HCT116 (cell line): ENCODE measurements at regions not wholly inside any gene's neighbourhood (a gene's known extent, or its start where the extent isn't known, plus 50 kb on each side); places are given as distances from the start of the nearest gene placed in this dataset.

Experiments used
- ATAC-seq: fragments of 200-7000 bp; cut with Tn5 transposase; 2 replicates; pipeline ENCODE4 v1.9.1; 2020; ENCODE audit warnings: mild to moderate bottlenecking, moderate library complexity
- BruUV-seq: library from RNA; stranded (reverse); fragments of 400-500 nt; replicated peaks from 2 replicates; lab custom pipeline; 2021; lab: Mats Ljungman, UMichigan
- CTCF ChIA-PET: fragments of 300-600 bp; sonication (Branson Sonifier 250); formaldehyde crosslinking; loops from one replicate; lab custom pipeline; 2021; ENCODE audit warnings: antibody characterized with exemption; lab: Charles Lee
- POLR2A ChIA-PET: fragments of 300-600, 350-600 bp; sonication (Branson Sonifier 250); formaldehyde crosslinking; loops from one replicate; lab custom pipeline; 2021; ENCODE audit warnings: antibody characterized with exemption; lab: Charles Lee
- RAD21 ChIA-PET, 2 experiments: fragments of 300-600 bp; sonication (Branson Sonifier 250); formaldehyde crosslinking; loops; one replicate each; lab custom pipeline; 2023; ENCODE audit warnings: low total read pairs in 2 of 2; ENCODE audit not compliant: uncharacterized antibody in 2 of 2, unreplicated experiment in 2 of 2, low non-redundant PET in 1 of 2; lab: Charles Lee
- DNase-seq: peaks from one replicate; pipeline ENCODE4 v3.0.0-alpha.2; 2010; ENCODE audit warnings: low read depth, low spot score
- H2AFZ ChIP-seq: fragments of 200-600 bp; shearing (Covaris generic), sonication (generic); 2 replicates; pipeline ENCODE4 v1.6.1; 2017; ENCODE audit warnings: low read depth, mixed run types, mixed read lengths, antibody characterized with exemption, low read length; ENCODE audit not compliant: poor library complexity, severe bottlenecking
- H3K27ac ChIP-seq: 2 replicates; pipeline ENCODE4 v1.5.1; 2012; ENCODE audit warnings: low read depth, low read length
- H3K27me3 ChIP-seq: fragments of 200-600 bp; sonication (generic); 2 replicates; pipeline ENCODE4 v1.6.1; 2016; ENCODE audit warnings: mixed run types, low read length, mixed read lengths; ENCODE audit not compliant: insufficient read depth
- H3K36me3 ChIP-seq, 2 experiments: fragments of 200-500 bp in 1 of 2; fragments of 200-600 bp in 1 of 2; sonication (Bioruptor generic) in 1 of 2; sonication (generic) in 1 of 2; 2 replicates each; pipeline versions ENCODE4 v1.5.1 to v1.6.1; 2014 to 2016; ENCODE audit warnings: low read length in 2 of 2, inconsistent platforms in 1 of 2, mixed read lengths in 1 of 2, mixed run types in 1 of 2; ENCODE audit not compliant: insufficient read depth in 2 of 2, control insufficient read depth in 1 of 2
- H3K4me1 ChIP-seq, 2 experiments: fragments of 200-600 bp in 1 of 2; sonication (generic) in 1 of 2; 2 replicates each; pipeline versions ENCODE4 v1.5.1 to v1.6.1; 2012 to 2017; ENCODE audit warnings: low read length in 2 of 2, inconsistent platforms in 1 of 2, mild to moderate bottlenecking in 1 of 2, mixed read lengths in 1 of 2, mixed run types in 1 of 2, moderate library complexity in 1 of 2; ENCODE audit not compliant: insufficient read depth in 2 of 2, control insufficient read depth in 1 of 2
- H3K4me2 ChIP-seq: fragments of 200-600 bp; sonication (generic); 2 replicates; pipeline ENCODE4 v1.6.1; 2017; ENCODE audit warnings: mixed run types, low read length, mixed read lengths
- H3K4me3 ChIP-seq, 2 experiments: fragments of 200-600 bp in 1 of 2; sonication (generic) in 1 of 2; replicated peaks in 1 of 2; 2 replicates each; pipeline ENCODE4 v1.5.1; 2011 to 2016; ENCODE audit warnings: low read length in 2 of 2, control low read depth in 1 of 2, low read depth in 1 of 2, mild to moderate bottlenecking in 1 of 2, mixed read lengths in 1 of 2, mixed run types in 1 of 2
- H3K79me2 ChIP-seq: fragments of 200-600 bp; sonication (generic); 2 replicates; pipeline ENCODE4 v1.6.1; 2017; ENCODE audit warnings: mild to moderate bottlenecking, mixed run types, low read length, moderate library complexity, mixed read lengths; ENCODE audit not compliant: insufficient read depth
- H3K9ac ChIP-seq: fragments of 200-600 bp; sonication (generic); 2 replicates; pipeline ENCODE4 v1.6.1; 2016; ENCODE audit warnings: low read length, mixed read lengths
- H3K9me2 ChIP-seq: fragments of 200-600 bp; sonication (generic), shearing (Covaris generic); 2 replicates; pipeline ENCODE4 v1.6.1; 2017; ENCODE audit warnings: mixed run types, mild to moderate bottlenecking, moderate library complexity; ENCODE audit not compliant: insufficient read depth
- H3K9me3 ChIP-seq, 2 experiments: fragments of 200-500 bp in 1 of 2; fragments of 200-600 bp in 1 of 2; sonication (Bioruptor generic) in 1 of 2; sonication (generic) in 1 of 2; 2 replicates each; pipeline ENCODE4 v1.6.1; 2014 to 2017; ENCODE audit warnings: low read length in 2 of 2, mixed read lengths in 2 of 2, inconsistent platforms in 1 of 2, low read depth in 1 of 2, mild to moderate bottlenecking in 1 of 2, mixed run types in 1 of 2, moderate library complexity in 1 of 2; ENCODE audit not compliant: control insufficient read depth in 1 of 2, insufficient read depth in 1 of 2
- H4K20me1 ChIP-seq: fragments of 200-600 bp; sonication (generic), shearing (Covaris generic); 2 replicates; pipeline ENCODE4 v1.6.1; 2017; ENCODE audit warnings: mixed run types, mild to moderate bottlenecking, moderate library complexity; ENCODE audit not compliant: insufficient read depth
- CBX3 ChIP-seq: IDR thresholded peaks from 2 replicates; pipeline ENCODE4 v1.6.1; 2012; ENCODE audit warnings: low read depth
- CEBPB ChIP-seq: IDR thresholded peaks from 2 replicates; pipeline ENCODE4 v1.6.1; 2012; ENCODE audit warnings: low read depth
- EGR1 ChIP-seq: IDR thresholded peaks from 2 replicates; pipeline ENCODE4 v1.6.1; 2012; ENCODE audit warnings: low read depth
- ELF1 ChIP-seq: IDR thresholded peaks from 2 replicates; pipeline ENCODE4 v1.6.1; 2012; ENCODE audit warnings: low read depth, borderline replicate concordance
- EZH2 ChIP-seq: fragments of 200-600 bp; sonication (generic); IDR thresholded peaks from 2 replicates; pipeline ENCODE4 v1.6.1; 2017; ENCODE audit warnings: antibody characterized with exemption, mixed run types
- EZH2phosphoT487 ChIP-seq: fragments of 200-600 bp; IDR thresholded peaks from 2 replicates; pipeline ENCODE4 v1.6.1; 2018; ENCODE audit warnings: antibody characterized with exemption, borderline replicate concordance
- FOSL1 ChIP-seq: IDR thresholded peaks from 2 replicates; pipeline ENCODE4 v1.6.1; 2012; ENCODE audit warnings: low read depth
- POLR2AphosphoS5 ChIP-seq: IDR thresholded peaks from 2 replicates; pipeline ENCODE4 v1.6.1; 2011; ENCODE audit warnings: mild to moderate bottlenecking, low read depth, low read length, moderate library complexity
- RAD21 ChIP-seq: IDR thresholded peaks from 2 replicates; pipeline ENCODE4 v1.6.1; 2012; ENCODE audit warnings: low read depth, mild to moderate bottlenecking
- SP1 ChIP-seq: IDR thresholded peaks from 2 replicates; pipeline ENCODE4 v1.6.1; 2012; ENCODE audit warnings: low read depth
- TCF7L2 ChIP-seq: IDR thresholded peaks from 2 replicates; pipeline ENCODE4 v1.7.0; 2011; ENCODE audit warnings: borderline replicate concordance, inconsistent platforms; ENCODE audit not compliant: insufficient read depth, insufficient read length; ENCODE audit errors: extremely low read depth
- YY1 ChIP-seq: IDR thresholded peaks from 2 replicates; pipeline ENCODE4 v1.6.1; 2011; ENCODE audit warnings: low read length, low read depth, moderate library complexity, mild to moderate bottlenecking; ENCODE audit not compliant: insufficient replicate concordance; ENCODE audit errors: extremely low read depth
- ZNF274 ChIP-seq: fragments of 200-500 bp; sonication (Bioruptor generic); IDR thresholded peaks from 2 replicates; pipeline ENCODE4 v1.6.1; 2014; ENCODE audit warnings: mild to moderate bottlenecking, low read depth, low read length, inconsistent platforms
- intact Hi-C: fragments of 100-400 bp; cut with micrococcal nuclease; formaldehyde crosslinking; loops from 2 replicates; pipeline ENCODE4 v1.10.0; 2022
- TF ChIP-seq, protein P1 (sequence below): IDR thresholded peaks from 2 replicates; pipeline ENCODE4 v1.6.1; 2012
- TF ChIP-seq, protein P2 (sequence below): IDR thresholded peaks from 2 replicates; pipeline ENCODE4 v1.6.1; 2012
- TF ChIP-seq, protein P3 (sequence below), 3 experiments: fragments of 200-600 bp in 1 of 3; sonication (generic) in 1 of 3; IDR thresholded peaks in 2 of 3; conservative IDR thresholded peaks in 1 of 3; 2 replicates each; pipeline ENCODE4 v1.5.1; 2012 to 2017; ENCODE audit warnings: low read depth in 2 of 3, low read length in 2 of 3, antibody characterized with exemption in 1 of 3, borderline replicate concordance in 1 of 3, control low read depth in 1 of 3, mild to moderate bottlenecking in 1 of 3, mixed read lengths in 1 of 3, mixed run types in 1 of 3, moderate library complexity in 1 of 3; ENCODE audit not compliant: insufficient read depth in 1 of 3
- TF ChIP-seq, protein P4 (sequence below): IDR thresholded peaks from 2 replicates; pipeline ENCODE4 v1.6.1; 2012; ENCODE audit warnings: low read depth

GRCh38 chr6:19991176-19991575 is 154.0 kb downstream of the ID4 start:
- ATAC-seq (no peak), DNase-seq (no peak)
- H3K4me3 ChIP-seq = no peak overlapping the region
- H3K27me3 ChIP-seq = peaks cover 33% of the 10 kb centered on the region
- H3K4me1 ChIP-seq = no peaks in the 10 kb centered on the region
- no peak overlapping the region for H3K27ac ChIP-seq
- H3K4me2 ChIP-seq = no peak overlapping the region
- H3K9me3 ChIP-seq = no peaks in the 10 kb centered on the region
- no peak overlapping the region for H2AFZ ChIP-seq
- no TSS peak for BruUV-seq
- ChIA-PET CTCF (no interaction called here), POLR2A (no interaction called here)
- intact Hi-C loops = no loop called here
- H3K79me2 ChIP-seq = no peaks in the 10 kb centered on the region
- no peaks in the 10 kb centered on the region for H4K20me1 ChIP-seq
- H3K36me3 ChIP-seq = no peaks in the 10 kb centered on the region
- no peaks in the 10 kb centered on the region for H3K9me2 ChIP-seq
- TF ChIP-seq, protein P1, sequence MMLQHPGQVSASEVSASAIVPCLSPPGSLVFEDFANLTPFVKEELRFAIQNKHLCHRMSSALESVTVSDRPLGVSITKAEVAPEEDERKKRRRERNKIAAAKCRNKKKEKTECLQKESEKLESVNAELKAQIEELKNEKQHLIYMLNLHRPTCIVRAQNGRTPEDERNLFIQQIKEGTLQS = no peak
- TF ChIP-seq, protein P2, sequence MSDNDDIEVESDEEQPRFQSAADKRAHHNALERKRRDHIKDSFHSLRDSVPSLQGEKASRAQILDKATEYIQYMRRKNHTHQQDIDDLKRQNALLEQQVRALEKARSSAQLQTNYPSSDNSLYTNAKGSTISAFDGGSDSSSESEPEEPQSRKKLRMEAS = no peak
- no peak for TF ChIP-seq SP1
- no peak for TF ChIP-seq CEBPB
- no peak for TF ChIP-seq RAD21
- TF ChIP-seq TCF7L2 = no peak
- no peak for TF ChIP-seq EGR1
- TF ChIP-seq FOSL1 = no peak
- TF ChIP-seq YY1 = no peak
- TF ChIP-seq, protein P3, sequence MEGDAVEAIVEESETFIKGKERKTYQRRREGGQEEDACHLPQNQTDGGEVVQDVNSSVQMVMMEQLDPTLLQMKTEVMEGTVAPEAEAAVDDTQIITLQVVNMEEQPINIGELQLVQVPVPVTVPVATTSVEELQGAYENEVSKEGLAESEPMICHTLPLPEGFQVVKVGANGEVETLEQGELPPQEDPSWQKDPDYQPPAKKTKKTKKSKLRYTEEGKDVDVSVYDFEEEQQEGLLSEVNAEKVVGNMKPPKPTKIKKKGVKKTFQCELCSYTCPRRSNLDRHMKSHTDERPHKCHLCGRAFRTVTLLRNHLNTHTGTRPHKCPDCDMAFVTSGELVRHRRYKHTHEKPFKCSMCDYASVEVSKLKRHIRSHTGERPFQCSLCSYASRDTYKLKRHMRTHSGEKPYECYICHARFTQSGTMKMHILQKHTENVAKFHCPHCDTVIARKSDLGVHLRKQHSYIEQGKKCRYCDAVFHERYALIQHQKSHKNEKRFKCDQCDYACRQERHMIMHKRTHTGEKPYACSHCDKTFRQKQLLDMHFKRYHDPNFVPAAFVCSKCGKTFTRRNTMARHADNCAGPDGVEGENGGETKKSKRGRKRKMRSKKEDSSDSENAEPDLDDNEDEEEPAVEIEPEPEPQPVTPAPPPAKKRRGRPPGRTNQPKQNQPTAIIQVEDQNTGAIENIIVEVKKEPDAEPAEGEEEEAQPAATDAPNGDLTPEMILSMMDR (IDR thresholded peaks at IDR 0.05 in 2 of 3, conservative IDR thresholded peaks at IDR 0.05 in 1 of 3; ENCODE audit: borderline replicate concordance in 1 of 3, insufficient read depth in 1 of 3, low read depth in 2 of 3, low read length in 2 of 3) = no peak
- TF ChIP-seq EZH2 = no peak
- TF ChIP-seq CBX3 = no peak
- TF ChIP-seq ZNF274 = no peak
- no peak for TF ChIP-seq EZH2phosphoT487
- TF ChIP-seq POLR2AphosphoS5 = no peak
- TF ChIP-seq, protein P4, sequence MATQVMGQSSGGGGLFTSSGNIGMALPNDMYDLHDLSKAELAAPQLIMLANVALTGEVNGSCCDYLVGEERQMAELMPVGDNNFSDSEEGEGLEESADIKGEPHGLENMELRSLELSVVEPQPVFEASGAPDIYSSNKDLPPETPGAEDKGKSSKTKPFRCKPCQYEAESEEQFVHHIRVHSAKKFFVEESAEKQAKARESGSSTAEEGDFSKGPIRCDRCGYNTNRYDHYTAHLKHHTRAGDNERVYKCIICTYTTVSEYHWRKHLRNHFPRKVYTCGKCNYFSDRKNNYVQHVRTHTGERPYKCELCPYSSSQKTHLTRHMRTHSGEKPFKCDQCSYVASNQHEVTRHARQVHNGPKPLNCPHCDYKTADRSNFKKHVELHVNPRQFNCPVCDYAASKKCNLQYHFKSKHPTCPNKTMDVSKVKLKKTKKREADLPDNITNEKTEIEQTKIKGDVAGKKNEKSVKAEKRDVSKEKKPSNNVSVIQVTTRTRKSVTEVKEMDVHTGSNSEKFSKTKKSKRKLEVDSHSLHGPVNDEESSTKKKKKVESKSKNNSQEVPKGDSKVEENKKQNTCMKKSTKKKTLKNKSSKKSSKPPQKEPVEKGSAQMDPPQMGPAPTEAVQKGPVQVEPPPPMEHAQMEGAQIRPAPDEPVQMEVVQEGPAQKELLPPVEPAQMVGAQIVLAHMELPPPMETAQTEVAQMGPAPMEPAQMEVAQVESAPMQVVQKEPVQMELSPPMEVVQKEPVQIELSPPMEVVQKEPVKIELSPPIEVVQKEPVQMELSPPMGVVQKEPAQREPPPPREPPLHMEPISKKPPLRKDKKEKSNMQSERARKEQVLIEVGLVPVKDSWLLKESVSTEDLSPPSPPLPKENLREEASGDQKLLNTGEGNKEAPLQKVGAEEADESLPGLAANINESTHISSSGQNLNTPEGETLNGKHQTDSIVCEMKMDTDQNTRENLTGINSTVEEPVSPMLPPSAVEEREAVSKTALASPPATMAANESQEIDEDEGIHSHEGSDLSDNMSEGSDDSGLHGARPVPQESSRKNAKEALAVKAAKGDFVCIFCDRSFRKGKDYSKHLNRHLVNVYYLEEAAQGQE = no peak
- no peak for TF ChIP-seq ELF1
- TF ChIP-seq, all 23 proteins: peak for 0
- no peak overlapping the region for H3K9ac ChIP-seq
- RAD21 ChIA-PET = no interaction called here
